ENCODE measurements at regions not wholly inside any gene's neighbourhood (a gene's known extent, or its start where the extent isn't known, plus 50 kb on each side); places are given as distances from the start of the nearest gene placed in this dataset.
A peak's percentile ranks its signal among the peaks of the same experiment; 100 is the strongest.

GRCh38 chr6:170000071-170000843 is 248.8 kb downstream of the ERMARD start:
- Histone ChIP-seq H3K4me1 (ENCODE audit: control insufficient read depth in 1 of 2, insufficient read depth in 1 of 2, low read depth in 1 of 2, low read length in 1 of 2) (no peaks in the 10 kb centered on the region), H3K27ac (no peak overlapping the region), H3K27me3 (no peaks in the 10 kb centered on the region), H3K36me3 (no peaks in the 10 kb centered on the region), H3K9me3 (no peaks in the 10 kb centered on the region), H3K4me3 (ENCODE audit: low read depth in 1 of 2, low read length in 1 of 2) (no peak overlapping the region)
- TF ChIP-seq CTCF (IDR thresholded peaks at IDR 0.05) = no peak

GRCh38 chr6:169999367-169999766 is 247.9 kb downstream of the ERMARD start:
- Histone ChIP-seq H3K27me3 (no peaks in the 10 kb centered on the region), H3K27ac (no peak overlapping the region), H3K4me1 (ENCODE audit: control insufficient read depth in 1 of 2, insufficient read depth in 1 of 2, low read depth in 1 of 2, low read length in 1 of 2) (no peaks in the 10 kb centered on the region), H3K36me3 (no peaks in the 10 kb centered on the region), H3K4me3 (ENCODE audit: low read depth in 1 of 2, low read length in 1 of 2) (no peak overlapping the region), H3K9me3 (no peaks in the 10 kb centered on the region)
- TF ChIP-seq CTCF (IDR thresholded peaks at IDR 0.05) = no peak

- no peak overlapping the region for H3K4me3 ChIP-seq (ENCODE audit: low read depth in 1 of 2, low read length in 1 of 2)
- no peaks in the 10 kb centered on the region for H3K27me3 ChIP-seq
- H3K9me3 ChIP-seq = no peaks in the 10 kb centered on the region
- no peak overlapping the region for H3K27ac ChIP-seq
- no peak for TF ChIP-seq CTCF (IDR thresholded peaks at IDR 0.05)
- H3K4me1 ChIP-seq (ENCODE audit: control insufficient read depth in 1 of 2, insufficient read depth in 1 of 2, low read depth in 1 of 2, low read length in 1 of 2) = no peaks in the 10 kb centered on the region
- no peaks in the 10 kb centered on the region for H3K36me3 ChIP-seq
Observed at GRCh38 chr6:169998457-169998856, 247.0 kb downstream of the ERMARD start.

GRCh38 chr6:169997930-169998218 is 246.5 kb downstream of the ERMARD start:
- no peaks in the 10 kb centered on the region for H3K36me3 ChIP-seq
- H3K27ac ChIP-seq = peak overlapping the region; percentile 54
- peaks cover 0 to under 1% of the 10 kb centered on the region in 2 experiments for H3K4me1 ChIP-seq (ENCODE audit: control insufficient read depth in 1 of 2, insufficient read depth in 1 of 2, low read depth in 1 of 2, low read length in 1 of 2)
- H3K4me3 ChIP-seq (ENCODE audit: low read depth in 1 of 2, low read length in 1 of 2) = no peak overlapping the region
- H3K27me3 ChIP-seq = no peaks in the 10 kb centered on the region
- TF ChIP-seq CTCF (IDR thresholded peaks at IDR 0.05) = no peak
- H3K9me3 ChIP-seq = no peaks in the 10 kb centered on the region

- Histone ChIP-seq H3K36me3 (no peaks in the 10 kb centered on the region), H3K27me3 (peaks cover 4% of the 10 kb centered on the region), H3K4me3 (ENCODE audit: low read depth in 1 of 2, low read length in 1 of 2) (no peak overlapping the region), H3K4me1 (ENCODE audit: control insufficient read depth in 1 of 2, insufficient read depth in 1 of 2, low read depth in 1 of 2, low read length in 1 of 2) (peaks cover 0 to 5% of the 10 kb centered on the region in 2 experiments), H3K27ac (peak overlapping the region; percentile 54), H3K9me3 (no peaks in the 10 kb centered on the region)
- TF ChIP-seq CTCF (IDR thresholded peaks at IDR 0.05) = no peak
Observed at GRCh38 chr6:169997187-169997929, 245.9 kb downstream of the ERMARD start.
